Lower leg skin (tissue), 4 donors: ENCODE measurements at regions not wholly inside any gene's neighbourhood (a gene's known extent, or its start where the extent isn't known, plus 50 kb on each side); places are given as distances from the start of the nearest gene placed in this dataset.
"Not testable (repeated sequence)": the region's sequence is repeated elsewhere in the genome, so short reads cannot be mapped to it uniquely, and the experiment has no call there.

Source experiments
- DNase-seq, 2 donors: peaks; one replicate each; pipeline ENCODE4 v3.0.0-alpha.2; 2019; ENCODE audit warnings: low spot score in 2 of 2
- H3K4me3 ChIP-seq: fragments of 200-600 bp; sonication (generic); 2 replicates; pipeline ENCODE4 v1.5.1; 2017; ENCODE audit warnings: mild to moderate bottlenecking, low read depth; ENCODE audit not compliant: poor library complexity, severe bottlenecking
- POLR2A ChIP-seq, 2 donors: fragments of 450-650 bp; IDR thresholded peaks; one replicate each; pipeline ENCODE4 v1.6.1; 2016 to 2017; ENCODE audit warnings: antibody characterized with exemption in 2 of 2, mild to moderate bottlenecking in 1 of 2, moderate library complexity in 1 of 2
- WGBS, 2 donors: methylation state at CpG; one replicate each; pipeline ENCODE4 v1.1.5; 2018; 5-methylcytosine and 5-hydroxymethylcytosine counted together
- intact Hi-C: fragments of 100-400 bp; cut with DNase I; formaldehyde crosslinking; loops from one replicate; pipeline ENCODE4 v1.15.0; 2023; ENCODE audit warnings: low total_unique reads
- TF ChIP-seq, protein P1 (sequence below), 3 donors: fragments of 450-650 bp; IDR thresholded peaks; one replicate each; pipeline ENCODE4 v1.5.1; 2016; ENCODE audit warnings: antibody characterized with exemption in 3 of 3, mild to moderate bottlenecking in 3 of 3, moderate library complexity in 2 of 3

DNA sequence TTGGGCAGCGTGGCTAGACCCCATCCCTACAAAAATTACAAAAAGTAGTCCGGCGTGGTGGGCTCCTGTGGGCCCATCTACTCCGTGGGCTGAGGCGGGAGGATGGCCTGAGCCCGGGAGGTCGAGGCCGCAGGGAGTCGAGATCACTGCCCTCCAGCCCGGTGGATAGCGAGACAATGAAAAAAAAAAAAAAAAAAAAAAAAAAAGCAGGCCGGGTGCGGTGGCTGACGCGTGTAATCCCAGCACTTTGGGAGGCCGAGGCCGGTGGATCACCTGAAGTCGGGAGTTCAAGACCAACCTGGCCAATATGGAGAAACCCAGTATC, 110.5 kb upstream of the LPCAT1 start:
- DNase-seq: no peak
- intact Hi-C loops: no loop called here
- 37 to 48% methylated on average over 18 of the region's 18 CpGs for WGBS, 2 donors
- no peak for TF ChIP-seq POLR2A (IDR thresholded peaks at IDR 0.05)
- TF ChIP-seq, protein P1, sequence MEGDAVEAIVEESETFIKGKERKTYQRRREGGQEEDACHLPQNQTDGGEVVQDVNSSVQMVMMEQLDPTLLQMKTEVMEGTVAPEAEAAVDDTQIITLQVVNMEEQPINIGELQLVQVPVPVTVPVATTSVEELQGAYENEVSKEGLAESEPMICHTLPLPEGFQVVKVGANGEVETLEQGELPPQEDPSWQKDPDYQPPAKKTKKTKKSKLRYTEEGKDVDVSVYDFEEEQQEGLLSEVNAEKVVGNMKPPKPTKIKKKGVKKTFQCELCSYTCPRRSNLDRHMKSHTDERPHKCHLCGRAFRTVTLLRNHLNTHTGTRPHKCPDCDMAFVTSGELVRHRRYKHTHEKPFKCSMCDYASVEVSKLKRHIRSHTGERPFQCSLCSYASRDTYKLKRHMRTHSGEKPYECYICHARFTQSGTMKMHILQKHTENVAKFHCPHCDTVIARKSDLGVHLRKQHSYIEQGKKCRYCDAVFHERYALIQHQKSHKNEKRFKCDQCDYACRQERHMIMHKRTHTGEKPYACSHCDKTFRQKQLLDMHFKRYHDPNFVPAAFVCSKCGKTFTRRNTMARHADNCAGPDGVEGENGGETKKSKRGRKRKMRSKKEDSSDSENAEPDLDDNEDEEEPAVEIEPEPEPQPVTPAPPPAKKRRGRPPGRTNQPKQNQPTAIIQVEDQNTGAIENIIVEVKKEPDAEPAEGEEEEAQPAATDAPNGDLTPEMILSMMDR (IDR thresholded peaks at IDR 0.05): no peak
- peak overlapping the region; percentile 47 for H3K4me3 ChIP-seq

DNA sequence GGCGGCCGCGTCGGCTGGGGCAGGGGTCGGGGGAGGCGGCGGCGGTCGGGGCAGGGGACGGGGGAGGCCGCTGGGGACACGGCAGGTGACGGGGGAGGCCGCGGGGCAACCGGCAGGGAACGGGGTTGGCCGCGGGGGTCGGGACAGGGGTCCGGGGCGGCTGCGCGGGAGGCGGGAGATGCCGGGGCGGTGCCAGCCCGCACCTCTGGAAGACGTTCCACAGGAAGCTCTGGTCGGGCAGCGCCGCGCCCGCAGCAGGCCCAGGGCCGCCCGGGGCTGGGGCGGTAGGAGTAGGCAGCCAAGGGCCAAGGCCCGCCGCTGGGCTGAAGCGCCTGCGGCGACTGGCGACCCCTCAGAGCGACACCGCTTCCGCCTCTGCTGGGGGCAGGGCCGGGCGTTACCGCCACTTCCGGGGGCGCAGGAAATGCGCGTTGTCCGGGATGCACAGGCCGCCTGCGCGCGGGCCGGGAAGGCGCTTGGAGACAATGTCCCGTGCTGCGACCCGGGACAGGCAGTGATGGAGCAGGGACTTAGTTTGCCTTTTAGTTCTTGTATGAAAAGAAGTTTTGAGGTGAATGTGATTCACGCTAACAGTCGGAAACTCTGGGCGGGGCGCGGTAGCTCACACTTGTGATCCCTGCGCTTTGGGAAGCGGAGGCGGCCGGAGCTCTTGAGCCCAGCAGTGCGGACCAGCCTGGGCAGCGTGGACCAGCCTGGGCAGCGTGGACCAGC, 110.0 kb upstream of the LPCAT1 start:
- peak in 1 of 2 donors; percentile 65 for TF ChIP-seq POLR2A (IDR thresholded peaks at IDR 0.05)
- TF ChIP-seq, protein P1 (IDR thresholded peaks at IDR 0.05): no peak
- DNase-seq: peak; percentile 66 to 96
- intact Hi-C loops: no loop called here
- H3K4me3 ChIP-seq: peak overlapping the region; percentile 47
- 1 to 3% methylated on average over 17 to 48 of the region's 75 CpGs for WGBS, 2 donors

DNA sequence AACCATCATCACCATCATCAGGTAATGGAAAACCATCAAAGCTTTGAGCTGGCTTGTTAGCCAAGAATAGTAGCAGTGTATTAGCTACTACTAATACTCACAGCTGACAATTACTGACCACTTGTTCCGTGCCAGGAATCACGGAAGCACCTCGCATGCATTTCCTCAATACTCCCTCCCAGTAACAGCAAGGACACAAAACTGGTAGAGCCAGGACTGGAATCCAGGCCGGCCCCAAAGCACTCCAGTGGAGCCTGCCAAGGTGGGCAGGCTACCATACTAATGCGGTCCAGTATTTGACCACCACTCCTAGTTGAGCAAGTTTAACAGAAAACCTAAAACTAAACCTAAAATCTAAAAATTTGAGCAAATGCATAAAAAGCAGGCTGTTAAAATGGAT, 107.2 kb upstream of the LPCAT1 start:
- DNase-seq: peak in 1 of 2 donors; percentile 39
- 82 to 86% methylated on average over 5 of the region's 5 CpGs for WGBS, 2 donors
- H3K4me3 ChIP-seq, intact Hi-C loops: not testable (repeated sequence)

DNA sequence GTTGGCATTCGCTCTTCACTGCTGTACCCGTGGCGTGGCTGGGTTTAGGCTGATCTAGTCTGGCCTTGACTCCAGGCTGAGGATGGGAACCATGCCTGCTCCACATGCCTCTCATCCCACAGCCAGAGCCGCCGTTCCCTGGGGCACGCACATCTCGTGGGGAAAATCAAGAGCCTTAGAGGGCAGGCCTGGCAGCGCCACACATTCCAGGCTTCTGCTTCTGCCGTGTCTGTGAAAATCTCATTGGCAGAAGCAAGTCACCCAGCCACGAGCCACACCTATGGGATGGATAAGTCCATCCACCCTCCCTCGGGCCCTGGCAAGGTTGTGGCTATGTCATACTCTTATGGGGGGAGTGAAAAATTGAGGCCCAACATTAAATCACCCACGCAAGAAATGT, 102.6 kb upstream of the LPCAT1 start:
- DNase-seq: peak in 1 of 2 donors; percentile 78
- intact Hi-C loops, H3K4me3 ChIP-seq: not testable (repeated sequence)
- WGBS, 2 donors: 91 to 94% methylated on average over 12 of the region's 12 CpGs

DNA sequence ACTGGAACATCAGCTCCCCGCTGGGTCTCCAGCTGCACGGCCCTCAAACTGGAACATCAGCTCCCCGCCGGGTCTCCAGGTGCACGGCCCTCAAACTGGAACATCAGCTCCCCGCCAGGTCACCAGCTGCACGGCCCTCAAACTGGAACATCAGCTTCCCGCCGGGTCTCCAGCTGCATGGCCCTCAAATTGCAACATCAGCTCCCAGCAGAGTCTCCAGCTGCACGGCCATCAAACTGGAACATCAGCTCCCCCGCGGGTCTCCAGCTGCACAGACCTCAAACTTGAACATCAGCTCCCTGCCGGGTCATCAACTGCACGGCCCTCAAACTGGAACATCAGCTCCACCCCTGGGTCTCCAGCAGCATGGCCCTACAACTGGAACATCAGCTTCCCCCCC, 95.8 kb upstream of the LPCAT1 start:
- intact Hi-C loops: not testable (repeated sequence)
- peak in 1 of 2 donors; percentile 67 for DNase-seq
- 83 to 89% methylated on average over 14 of the region's 14 CpGs for WGBS, 2 donors

DNA sequence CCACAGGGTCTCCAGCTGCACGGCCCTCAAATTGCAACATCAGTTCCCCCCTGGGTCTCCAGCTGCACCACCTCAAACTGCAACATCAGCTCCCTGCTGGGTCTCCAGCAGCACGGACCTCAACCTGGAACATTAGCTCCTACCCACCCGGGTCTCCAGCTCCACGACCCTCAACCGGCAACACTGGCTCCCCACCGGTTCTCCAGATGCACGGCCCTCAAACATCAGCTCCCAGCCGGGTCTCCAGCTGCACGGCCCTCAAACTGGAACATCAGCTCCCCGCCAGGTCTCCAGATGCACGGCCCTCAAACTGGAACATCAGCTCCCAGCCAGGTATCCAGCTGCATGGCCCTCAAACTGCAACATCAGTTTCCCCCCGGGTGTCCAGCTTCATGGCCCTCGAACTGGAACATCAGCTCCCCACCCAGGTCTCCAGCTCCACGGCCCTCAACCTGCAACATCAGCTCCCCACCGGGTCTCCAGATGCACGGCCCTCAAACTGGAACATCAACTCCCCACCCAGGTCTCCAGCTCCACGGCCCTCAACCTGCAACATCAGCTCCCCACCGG, 94.6 kb upstream of the LPCAT1 start:
- intact Hi-C loops, H3K4me3 ChIP-seq: not testable (repeated sequence)
- 86 to 92% methylated on average over 18 of the region's 18 CpGs for WGBS, 2 donors
- DNase-seq: peak in 1 of 2 donors; percentile 58

More for the DNA sequence above, 95.8 kb upstream of the LPCAT1 start:
- H3K4me3 ChIP-seq: not testable (repeated sequence)

DNA sequence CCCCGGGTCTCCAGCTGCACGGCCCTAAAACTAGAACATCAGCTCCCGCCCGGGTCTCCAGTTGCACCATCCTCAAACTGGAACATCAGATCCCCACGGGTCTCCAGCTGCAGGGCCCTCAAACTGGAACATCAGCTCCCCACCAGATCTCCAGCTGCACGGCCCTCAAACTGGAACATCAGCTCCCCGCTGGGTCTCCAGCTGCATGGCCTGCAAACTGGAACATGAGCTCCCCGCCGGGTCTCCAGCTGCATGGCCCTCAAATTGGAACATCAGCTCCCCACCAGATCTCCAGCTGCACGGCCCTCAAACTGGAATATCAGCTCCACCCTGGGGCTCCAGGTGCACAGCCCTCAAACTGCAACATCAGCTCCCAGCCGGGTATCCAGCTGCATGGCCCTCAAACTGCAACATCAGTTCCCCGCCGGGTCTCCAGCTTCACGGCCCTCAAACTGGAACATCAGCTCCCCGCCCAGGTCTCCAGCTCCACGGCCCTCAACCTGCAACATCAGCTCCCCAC, 93.5 kb upstream of the LPCAT1 start:
- H3K4me3 ChIP-seq, intact Hi-C loops: not testable (repeated sequence)
- WGBS, 2 donors: 91 to 93% methylated on average over 16 of the region's 16 CpGs
- DNase-seq: peak in 1 of 2 donors; percentile 74

DNA sequence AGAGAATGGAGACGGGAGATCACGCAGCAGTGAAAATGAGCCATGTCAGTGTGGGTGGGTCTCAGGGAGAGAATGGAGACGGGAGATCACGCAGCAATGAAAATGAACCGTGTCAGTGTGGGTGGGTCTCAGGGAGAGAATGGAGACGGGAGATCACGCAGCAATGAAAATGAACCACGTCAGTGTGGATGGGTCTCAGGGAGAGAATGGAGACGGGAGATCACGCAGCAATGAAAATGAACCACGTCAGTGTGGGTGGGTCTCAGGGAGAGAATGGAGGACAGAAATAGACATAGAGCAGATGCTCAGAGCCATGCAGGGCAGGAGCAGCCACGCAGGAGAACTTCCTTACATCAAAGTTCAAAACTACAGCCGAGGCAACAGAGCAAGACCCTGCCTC, 89.8 kb upstream of the LPCAT1 start:
- intact Hi-C loops, H3K4me3 ChIP-seq: not testable (repeated sequence)
- 91% methylated on average over 13 of the region's 13 CpGs for WGBS, 2 donors
- peak in 1 of 2 donors; percentile 3 for DNase-seq

DNA sequence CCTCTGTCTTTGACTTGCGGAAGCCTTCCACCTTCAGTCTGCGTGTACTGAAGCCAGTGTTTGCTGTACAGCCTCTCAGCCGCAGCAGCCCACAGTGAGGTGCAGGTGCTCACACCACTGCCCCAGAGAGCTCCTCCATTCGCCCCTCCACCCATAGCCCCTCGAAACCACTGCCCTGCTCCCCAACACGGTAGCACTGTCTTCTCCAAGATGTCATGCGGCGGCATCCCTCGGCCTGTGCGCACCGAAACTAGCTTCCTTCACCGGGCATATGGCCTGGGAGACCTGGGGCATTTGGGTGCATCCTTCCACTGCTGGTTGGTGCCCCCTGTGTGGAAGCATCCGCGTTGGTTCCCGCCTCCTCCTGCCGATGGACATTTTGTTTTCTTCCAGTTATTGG, 86.8 kb upstream of the LPCAT1 start:
- DNase-seq: peak in 1 of 2 donors; percentile 57
- H3K4me3 ChIP-seq, intact Hi-C loops: not testable (repeated sequence)
- WGBS, 2 donors: 94 to 95% methylated on average over 15 to 16 of the region's 16 CpGs

DNA sequence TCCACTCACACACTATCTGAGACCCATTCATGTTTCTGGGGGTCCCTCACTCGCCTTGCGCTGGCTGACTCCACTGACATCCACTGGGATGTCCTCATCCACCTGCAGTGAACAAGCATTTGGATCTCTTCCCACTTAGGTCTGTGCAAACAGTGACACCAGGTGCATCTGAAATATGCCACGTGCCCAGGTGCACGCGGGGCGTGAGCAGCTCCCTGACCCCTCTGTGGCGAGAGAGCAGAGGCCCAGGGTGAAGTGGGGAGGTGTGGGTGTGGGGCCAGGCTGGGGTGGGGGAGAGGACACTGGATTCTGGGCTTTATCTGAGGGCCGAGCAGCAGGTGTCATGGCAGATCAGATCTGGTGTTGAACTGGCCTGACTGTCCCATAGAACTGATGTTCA, 85.4 kb upstream of the LPCAT1 start:
- WGBS, 2 donors: 92 to 97% methylated on average over 8 of the region's 8 CpGs
- DNase-seq: peak in 1 of 2 donors; percentile 34
- intact Hi-C loops, H3K4me3 ChIP-seq: not testable (repeated sequence)

DNA sequence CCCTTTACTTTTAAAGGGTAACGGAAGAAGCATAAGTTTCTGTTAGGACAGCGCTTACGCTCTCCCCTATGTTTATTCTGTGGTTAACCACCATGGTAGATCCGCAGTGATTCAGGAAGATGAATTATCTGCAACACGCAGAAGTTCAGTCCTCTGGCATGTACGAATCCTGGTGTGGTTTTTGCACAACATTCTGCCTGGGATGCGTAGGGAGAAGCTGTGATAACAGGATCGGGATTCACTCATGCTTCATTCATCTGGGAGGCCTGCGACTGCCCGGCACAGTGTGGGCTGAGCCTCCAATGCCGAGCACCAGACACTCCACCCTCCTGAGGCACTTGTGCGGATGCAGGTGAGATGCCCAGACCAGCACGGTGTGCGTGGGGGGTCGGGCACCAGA, 84.6 kb upstream of the LPCAT1 start:
- intact Hi-C loops, H3K4me3 ChIP-seq: not testable (repeated sequence)
- 72 to 89% methylated on average over 10 to 11 of the region's 15 CpGs for WGBS, 2 donors
- peak in 1 of 2 donors; percentile 20 for DNase-seq

DNA sequence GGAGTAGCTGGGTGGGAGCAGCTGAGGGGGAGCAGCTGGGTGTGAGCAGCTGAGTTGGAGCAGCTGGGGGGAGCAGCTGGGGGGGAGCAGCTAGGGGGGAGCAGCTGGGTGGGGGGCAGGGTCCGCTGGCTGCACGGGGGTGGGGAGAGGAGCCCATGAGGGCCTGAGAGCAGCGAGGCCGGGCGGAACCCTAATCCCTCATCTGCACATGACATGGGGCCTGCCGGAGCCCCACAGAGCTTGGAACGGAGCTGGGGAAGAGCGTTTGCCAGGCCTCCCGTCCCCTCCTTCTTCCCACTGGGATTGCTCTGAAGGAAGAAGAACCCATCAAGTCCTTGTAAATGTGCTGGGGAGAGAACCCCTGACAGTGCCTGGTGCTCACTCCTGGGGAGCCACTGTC, 83.2 kb upstream of the LPCAT1 start:
- intact Hi-C loops, H3K4me3 ChIP-seq: not testable (repeated sequence)
- peak in 1 of 2 donors; percentile 14 for DNase-seq
- 60 to 76% methylated on average over 7 to 9 of the region's 9 CpGs for WGBS, 2 donors

DNA sequence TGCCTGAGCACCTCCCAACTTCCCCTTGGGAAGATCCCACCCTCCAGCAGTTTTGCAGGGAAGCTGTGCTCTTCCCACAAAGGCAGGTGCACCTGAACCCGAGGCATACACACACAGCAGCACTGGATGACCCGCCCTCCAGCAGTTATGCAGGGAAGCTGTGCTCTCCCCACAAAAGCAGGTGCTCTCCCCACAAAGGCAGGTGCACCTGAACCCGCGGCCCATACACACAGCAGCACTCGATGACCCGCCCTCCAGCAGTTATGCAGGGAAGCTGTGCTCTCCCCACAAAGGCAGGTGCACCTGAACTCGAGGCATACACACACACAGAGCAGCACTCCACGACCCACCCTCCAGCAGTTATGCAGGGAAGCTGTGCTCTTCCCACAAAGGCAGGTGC, 80.2 kb upstream of the LPCAT1 start:
- intact Hi-C loops: not testable (repeated sequence)

More for the DNA sequence above, 80.2 kb upstream of the LPCAT1 start:
- WGBS, 2 donors: 74 to 82% methylated on average over 8 of the region's 8 CpGs
- peak in 1 of 2 donors; percentile 18 for DNase-seq
- H3K4me3 ChIP-seq: not testable (repeated sequence)
